Heart right ventricle (tissue), 16 donors: ENCODE measurements at regions not wholly inside any gene's neighbourhood (a gene's known extent, or its start where the extent isn't known, plus 50 kb on each side); places are given as distances from the start of the nearest gene placed in this dataset.

Experiments used
- ATAC-seq, 8 donors: fragments of 200-7000 bp; cut with Tn5 transposase; one replicate each; pipeline ENCODE4 v1.9.1; 2020; ENCODE audit warnings: mild to moderate bottlenecking in 8 of 8, moderate library complexity in 8 of 8, moderate number of reproducible peaks in 1 of 8
- DNase-seq, 2 donors: peaks; one replicate each; pipeline ENCODE4 v3.0.0-alpha.2; 2020
- H3K27ac ChIP-seq, 10 donors: fragments of 200-600 bp; sonication (generic) in 2 of 10; one replicate each; pipeline versions ENCODE4 v1.5.0 to v1.8.0; 2020 to 2022; ENCODE audit warnings: mild to moderate bottlenecking in 3 of 10
- H3K27me3 ChIP-seq, 7 donors: fragments of 200-600 bp; one replicate each; pipeline ENCODE4 v1.8.0; 2021 to 2022; ENCODE audit warnings: mild to moderate bottlenecking in 2 of 7
- H3K36me3 ChIP-seq, 9 donors: fragments of 200-600 bp; sonication (generic) in 1 of 9; one replicate each; pipeline versions ENCODE4 v1.5.0 to v1.8.0; 2020 to 2022; ENCODE audit warnings: mild to moderate bottlenecking in 2 of 9
- H3K4me1 ChIP-seq, 9 donors: fragments of 200-600 bp; sonication (generic) in 1 of 9; one replicate each; pipeline versions ENCODE4 v1.5.0 to v1.8.0; 2020 to 2022; ENCODE audit warnings: mild to moderate bottlenecking in 4 of 9
- H3K4me3 ChIP-seq, 10 donors: fragments of 200-600 bp; sonication (generic) in 2 of 10; one replicate each; pipeline versions ENCODE4 v1.5.0 to v1.8.0; 2020 to 2022; ENCODE audit warnings: mild to moderate bottlenecking in 7 of 10, moderate library complexity in 2 of 10
- H3K9me3 ChIP-seq, 11 donors: fragments of 200-600 bp in 10 of 11; sonication (generic) in 2 of 11; one replicate each; pipeline versions ENCODE4 v1.5.0 to v1.8.0; 2013 to 2022; ENCODE audit warnings: mild to moderate bottlenecking in 2 of 11, control low read depth in 1 of 11, moderate library complexity in 1 of 11
- WGBS, 2 donors: extraction: QIAGEN DNeasy Blood & Tissue Kit; methylation state at CpG; one replicate each; pipeline ENCODE4 v1.1.7; 2013; ENCODE audit warnings: inconsistent platforms in 1 of 2; 5-methylcytosine and 5-hydroxymethylcytosine counted together
- intact Hi-C, 10 donors: fragments of 100-400 bp; cut with DNase I; formaldehyde crosslinking; loops; one replicate each; pipeline versions ENCODE4 v1.11.1 to v1.14.2; 2022
- TF ChIP-seq, protein P1 (sequence below), 9 donors: fragments of 200-600 bp; sonication (generic) in 2 of 9; IDR thresholded peaks; one replicate each; pipeline versions ENCODE4 v1.5.0 to v1.8.0; 2021 to 2022; ENCODE audit warnings: antibody characterized with exemption in 9 of 9, mild to moderate bottlenecking in 5 of 9, moderate library complexity in 1 of 9
- donor health status: Arrhythmogenic right ventricular cardiomyopathy.
- donor health status: ischemic (EF 13 %, LVEDD 7.1; RV severe dilation, severe dysfunction).
- donor health status: healthy with polysubstance abuse.
- donor health status: DM: no; HTN: yes; CAD: no.
- donor health status: DM: no; HTN: no; CAD: no.
- donor health status: ischemic (EF 25% LVEDD 6.9; RV normal size, moderate dysfunction).
- donor health status: ischemic (EF 25% LVEDD 5.7; RV mildly dilated, moderate dysfunction).
- donor health status: healthy.
- donor health status: DM: yes; HTN: yes; CAD: no.
- donor health status: Ischemic cardiomyopathy.
- donor health status: ischemic (EF 35%, LVEDD 5.7; RV mildly dilated, moderate dysfunction).
- donor health status: nonischemic (EF 11% LVEDD 7.7; RV severe dilation, severe dysfunction).
- donor health status: DM: yes; HTN: yes; CAD: no.
- donor health status: PGD.
- donor health status: ischemic (EF 29% LVEDD 5.4; RV normal size, mild dysfunction).
- donor health status: nonischemic (EF 23%, LVEDD 6.1; RV moderate dilation, normal function).

DNA sequence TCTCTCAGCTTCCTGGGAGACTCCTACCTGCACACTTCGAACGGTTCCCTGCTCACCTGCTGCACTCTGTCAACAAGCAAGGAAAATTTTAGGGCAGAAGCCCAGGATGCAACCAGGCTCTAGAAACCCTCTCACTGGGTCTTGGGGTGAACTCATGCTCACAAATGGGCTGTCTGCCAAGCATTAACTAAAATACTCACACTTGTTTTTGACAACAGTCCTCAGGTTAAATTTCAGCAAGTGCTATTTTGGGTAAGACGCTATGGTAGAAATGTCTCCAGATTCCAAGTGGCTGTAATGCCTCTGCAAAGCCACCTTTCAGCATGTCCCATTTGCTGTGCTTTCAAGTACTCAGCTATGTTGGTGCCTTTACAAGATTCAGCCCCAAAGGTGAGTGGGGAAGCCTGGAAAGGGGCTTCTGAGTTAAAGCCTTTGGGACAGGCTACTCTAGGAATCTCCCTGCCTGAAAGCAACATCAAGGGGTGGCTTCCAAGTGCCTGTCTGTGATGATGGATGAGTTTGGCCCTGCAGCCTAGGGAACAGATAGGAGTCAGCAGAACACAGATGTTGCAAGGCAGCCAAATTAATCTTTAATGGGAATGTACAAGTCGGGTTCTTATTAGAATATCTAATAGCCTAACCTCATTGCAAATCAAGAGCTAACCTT lies 211.9 kb upstream of the SPAG17 start:
- 50 to 62% methylated on average over 4 of the region's 4 CpGs for WGBS, 2 donors
- no peaks in the 10 kb centered on the region for H3K4me1 ChIP-seq
- no peak for DNase-seq
- intact Hi-C loops = no loop called here
- no peak overlapping the region for H3K4me3 ChIP-seq
- peak in 2 of 8 donors; percentile 17 to 82 for ATAC-seq
- peaks cover 0 to 4% (median 0%) of the 10 kb centered on the region in 7 donors for H3K27me3 ChIP-seq
- TF ChIP-seq, protein P1, sequence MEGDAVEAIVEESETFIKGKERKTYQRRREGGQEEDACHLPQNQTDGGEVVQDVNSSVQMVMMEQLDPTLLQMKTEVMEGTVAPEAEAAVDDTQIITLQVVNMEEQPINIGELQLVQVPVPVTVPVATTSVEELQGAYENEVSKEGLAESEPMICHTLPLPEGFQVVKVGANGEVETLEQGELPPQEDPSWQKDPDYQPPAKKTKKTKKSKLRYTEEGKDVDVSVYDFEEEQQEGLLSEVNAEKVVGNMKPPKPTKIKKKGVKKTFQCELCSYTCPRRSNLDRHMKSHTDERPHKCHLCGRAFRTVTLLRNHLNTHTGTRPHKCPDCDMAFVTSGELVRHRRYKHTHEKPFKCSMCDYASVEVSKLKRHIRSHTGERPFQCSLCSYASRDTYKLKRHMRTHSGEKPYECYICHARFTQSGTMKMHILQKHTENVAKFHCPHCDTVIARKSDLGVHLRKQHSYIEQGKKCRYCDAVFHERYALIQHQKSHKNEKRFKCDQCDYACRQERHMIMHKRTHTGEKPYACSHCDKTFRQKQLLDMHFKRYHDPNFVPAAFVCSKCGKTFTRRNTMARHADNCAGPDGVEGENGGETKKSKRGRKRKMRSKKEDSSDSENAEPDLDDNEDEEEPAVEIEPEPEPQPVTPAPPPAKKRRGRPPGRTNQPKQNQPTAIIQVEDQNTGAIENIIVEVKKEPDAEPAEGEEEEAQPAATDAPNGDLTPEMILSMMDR (IDR thresholded peaks at IDR 0.05) = no peak
- H3K27ac ChIP-seq = no peak overlapping the region
- no peaks in the 10 kb centered on the region for H3K36me3 ChIP-seq
- no peaks in the 10 kb centered on the region for H3K9me3 ChIP-seq

DNA sequence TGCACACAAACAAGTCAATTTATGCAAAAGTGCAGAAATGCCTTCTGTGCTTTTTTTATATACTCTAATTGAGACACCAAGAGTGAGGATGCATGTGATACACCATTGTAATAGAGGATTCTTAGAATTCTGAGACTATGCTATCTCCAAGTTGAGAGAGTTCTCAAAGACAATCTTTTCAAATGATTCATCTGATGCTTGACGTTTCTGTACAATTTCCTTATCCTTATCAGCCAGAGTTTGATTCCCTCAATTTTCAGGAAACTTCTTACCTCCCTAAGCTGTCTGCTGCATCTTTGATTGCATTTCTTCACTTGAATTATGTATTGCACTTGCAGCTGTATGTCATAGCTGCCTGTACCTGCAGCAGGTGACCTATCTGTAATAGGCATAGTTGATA lies 211.3 kb upstream of the SPAG17 start:
- no peaks in the 10 kb centered on the region for H3K36me3 ChIP-seq
- H3K4me3 ChIP-seq = no peak overlapping the region
- TF ChIP-seq, protein P1 (IDR thresholded peaks at IDR 0.05) = no peak
- H3K27me3 ChIP-seq = peaks cover 0 to 4% (median 0%) of the 10 kb centered on the region in 7 donors
- DNase-seq = no peak
- 21 to 23% methylated on average over 1 of the region's 1 CpG for WGBS, 2 donors
- ATAC-seq = no peak
- H3K27ac ChIP-seq = no peak overlapping the region
- H3K9me3 ChIP-seq = no peaks in the 10 kb centered on the region
- intact Hi-C loops = no loop called here
- no peaks in the 10 kb centered on the region for H3K4me1 ChIP-seq

DNA sequence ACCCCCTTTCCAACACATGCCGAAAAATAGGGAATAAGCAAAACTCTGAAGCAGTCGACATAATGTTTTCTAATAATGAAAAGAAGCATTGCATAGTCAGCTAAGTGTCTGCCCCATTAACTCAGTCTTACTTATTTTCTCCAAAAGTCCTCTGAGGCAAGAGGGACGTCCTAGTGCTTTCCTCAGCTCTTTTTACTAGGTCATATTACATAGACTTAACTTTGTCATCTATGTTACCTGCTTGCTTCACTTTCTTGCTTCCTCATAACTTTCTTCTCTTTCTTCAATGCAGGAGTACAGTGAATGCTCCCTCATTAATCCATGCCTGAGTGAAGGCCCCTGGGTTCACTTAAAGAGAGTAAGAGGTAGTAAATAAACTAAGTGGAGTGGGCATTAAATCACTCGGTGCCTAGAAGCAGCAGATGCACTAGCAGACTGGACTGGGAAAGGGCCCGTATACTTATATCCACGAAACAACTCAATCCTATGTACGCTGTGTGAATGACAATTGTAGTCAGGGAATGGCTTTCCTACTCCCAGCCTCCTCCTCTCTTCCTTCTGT lies 210.5 kb upstream of the SPAG17 start:
- Histone ChIP-seq H3K9me3 (no peaks in the 10 kb centered on the region), H3K27me3 (peaks cover 0 to 4% (median 0%) of the 10 kb centered on the region in 7 donors), H3K4me1 (no peaks in the 10 kb centered on the region), H3K27ac (no peak overlapping the region), H3K36me3 (no peaks in the 10 kb centered on the region), H3K4me3 (no peak overlapping the region)
- intact Hi-C loops = no loop called here
- WGBS, 2 donors = 72 to 83% methylated on average over 7 of the region's 7 CpGs
- TF ChIP-seq, protein P1 (IDR thresholded peaks at IDR 0.05) = no peak
- DNase-seq (no peak), ATAC-seq (no peak)

DNA sequence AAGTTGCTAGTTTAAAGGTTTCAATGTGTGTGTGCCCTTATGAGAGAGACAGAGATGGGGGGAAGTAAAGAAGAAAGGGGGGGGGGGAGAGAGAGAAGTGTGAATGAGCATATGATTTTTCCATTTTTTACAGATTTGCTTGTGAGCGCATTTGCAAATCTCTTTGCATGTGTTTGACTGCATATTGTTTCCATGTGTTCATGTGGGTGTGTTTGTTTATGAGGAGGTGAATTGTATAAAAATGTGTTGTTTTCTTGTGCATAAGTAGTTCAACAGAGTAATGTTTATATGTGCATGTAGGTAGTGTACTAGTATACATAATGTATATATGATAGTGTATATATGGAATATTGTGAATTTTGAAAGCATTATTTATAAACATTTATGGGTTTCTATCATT lies 205.9 kb upstream of the SPAG17 start:
- ATAC-seq = no peak
- TF ChIP-seq, protein P1 (IDR thresholded peaks at IDR 0.05) = no peak
- Histone ChIP-seq H3K9me3 (no peaks in the 10 kb centered on the region), H3K36me3 (no peaks in the 10 kb centered on the region), H3K4me3 (no peak overlapping the region), H3K27me3 (no peaks in the 10 kb centered on the region), H3K4me1 (no peaks in the 10 kb centered on the region), H3K27ac (no peak overlapping the region)
- DNase-seq = no peak
- intact Hi-C loops = no loop called here
- 90 to 93% methylated on average over 1 of the region's 1 CpG for WGBS, 2 donors
